DMS 273 (cell line): ENCODE measurements at regions not wholly inside any gene's neighbourhood (a gene's known extent, or its start where the extent isn't known, plus 50 kb on each side); places are given as distances from the start of the nearest gene placed in this dataset.

Experiments used
- DNase-seq: peaks from one replicate; lab custom pipeline; 2025; ENCODE audit not compliant: unreplicated experiment; lab: John Stamatoyannopoulos, UW

DNA sequence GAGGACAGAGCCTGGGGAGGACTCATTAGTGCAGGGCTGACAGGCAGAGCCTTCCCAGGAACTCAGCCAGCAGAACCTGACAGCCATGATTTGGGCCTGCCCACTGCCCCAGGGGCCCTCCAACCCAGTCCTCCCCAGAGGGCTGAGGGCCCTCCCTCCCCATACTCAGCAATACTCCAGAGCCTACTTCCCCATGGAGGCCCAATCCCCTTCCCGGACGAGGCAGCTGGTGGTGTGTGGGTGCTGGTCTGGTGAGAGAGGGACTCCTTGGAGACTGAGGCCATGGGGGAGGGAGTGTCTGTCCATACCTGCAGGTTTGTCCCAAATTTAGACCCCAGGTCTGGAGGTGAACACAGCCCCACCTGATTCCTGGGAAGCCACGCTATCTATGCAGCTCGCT lies 120.9 kb upstream of the MLN start:
- no peak for DNase-seq

- peak; percentile 69 for DNase-seq
These were observed 120.2 kb upstream of the MLN start for GRCh38 chr6:33923857-33924514.

- no peak for DNase-seq
These were observed 117.9 kb upstream of the MLN start for GRCh38 chr6:33921745-33922144.

- DNase-seq: no peak
These were observed 114.4 kb upstream of the MLN start for GRCh38 chr6:33918175-33918695.

DNA sequence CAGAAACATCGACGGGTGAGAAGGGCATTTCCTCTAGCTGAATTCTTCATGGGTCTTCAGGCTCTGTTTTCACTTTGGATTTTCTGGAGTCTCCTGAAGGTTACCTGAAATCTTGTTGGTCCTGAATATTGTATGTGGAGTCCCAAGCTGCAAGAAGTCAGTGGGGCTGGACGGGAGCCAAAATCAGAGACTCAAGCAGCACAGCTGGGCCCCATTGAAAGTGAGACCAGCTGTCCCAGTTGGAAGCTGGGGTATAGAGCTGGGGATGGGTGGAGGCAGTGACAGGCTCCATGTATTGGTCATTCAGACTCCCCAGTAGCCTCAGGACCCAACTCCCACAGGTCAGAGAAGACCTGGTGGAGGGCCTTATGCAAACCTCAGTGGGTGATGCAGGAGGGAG lies 111.3 kb upstream of the MLN start:
- peak; percentile 90 for DNase-seq

DNA sequence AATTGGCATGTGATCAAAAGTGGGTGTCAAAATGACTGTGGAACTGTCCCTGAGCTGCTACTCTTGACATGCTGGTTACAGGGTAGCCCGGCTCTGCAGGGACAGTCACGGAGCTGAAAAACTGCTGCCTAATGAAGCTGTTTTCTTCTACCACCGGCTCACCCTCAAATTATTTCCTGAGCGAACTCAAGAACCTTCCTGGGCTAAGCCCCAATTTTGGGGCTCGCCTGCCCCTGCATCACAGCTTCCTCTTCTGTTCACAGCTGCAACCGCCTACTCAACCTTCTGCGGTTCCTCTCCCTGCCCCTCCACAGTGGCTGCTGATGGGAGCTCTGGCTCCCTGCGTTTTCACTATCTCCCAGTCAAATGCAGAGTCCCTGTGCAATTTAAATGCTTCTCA lies 110.8 kb upstream of the MLN start:
- DNase-seq: no peak

GRCh38 chr6:33912195-33912594 lies 108.4 kb upstream of the MLN start:
- DNase-seq: no peak

DNA sequence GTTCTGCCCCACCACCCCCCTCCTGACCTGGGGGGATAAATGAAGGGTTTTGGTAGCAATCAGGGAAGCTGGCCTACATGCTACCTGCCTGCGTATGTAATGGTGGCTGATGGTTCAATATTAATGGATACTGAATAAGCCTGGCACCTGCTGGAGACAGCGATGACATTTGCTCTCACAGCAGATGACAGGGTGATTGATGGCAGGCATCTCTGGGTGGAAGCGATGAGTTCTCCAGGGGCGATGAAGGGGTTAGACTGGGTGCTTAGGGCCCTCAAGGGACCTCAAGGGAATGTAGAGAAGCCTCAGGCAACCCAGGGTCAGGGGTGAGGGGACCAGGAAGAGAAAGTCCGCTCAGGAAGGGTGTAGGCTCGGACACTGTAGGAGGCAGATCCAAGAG lies 107.7 kb upstream of the MLN start:
- DNase-seq: no peak

GRCh38 chr6:33910594-33910993 lies 106.8 kb upstream of the MLN start:
- no peak for DNase-seq

- DNase-seq: no peak
These were observed 105.9 kb upstream of the MLN start for GRCh38 chr6:33909737-33910136.

DNA sequence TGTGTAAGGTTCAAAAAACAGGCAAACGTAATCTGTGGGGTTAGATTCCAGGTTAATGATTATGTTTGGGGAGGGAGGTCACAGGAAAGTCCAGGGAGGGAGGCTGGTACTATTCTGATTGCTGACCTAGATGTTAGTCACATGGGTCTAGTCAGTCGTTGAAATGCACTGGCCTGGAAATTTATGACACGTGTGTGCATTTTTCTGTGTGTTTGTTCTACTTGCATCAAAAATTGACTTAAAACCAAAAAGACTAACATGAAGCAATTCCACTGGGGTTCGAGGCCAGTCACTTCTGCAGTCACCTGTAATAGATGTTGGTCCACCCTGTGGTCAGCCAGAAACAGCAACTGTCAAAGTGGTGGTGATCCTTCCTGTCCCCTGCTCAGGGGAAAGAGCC lies 104.2 kb upstream of the MLN start:
- DNase-seq: no peak

DNA sequence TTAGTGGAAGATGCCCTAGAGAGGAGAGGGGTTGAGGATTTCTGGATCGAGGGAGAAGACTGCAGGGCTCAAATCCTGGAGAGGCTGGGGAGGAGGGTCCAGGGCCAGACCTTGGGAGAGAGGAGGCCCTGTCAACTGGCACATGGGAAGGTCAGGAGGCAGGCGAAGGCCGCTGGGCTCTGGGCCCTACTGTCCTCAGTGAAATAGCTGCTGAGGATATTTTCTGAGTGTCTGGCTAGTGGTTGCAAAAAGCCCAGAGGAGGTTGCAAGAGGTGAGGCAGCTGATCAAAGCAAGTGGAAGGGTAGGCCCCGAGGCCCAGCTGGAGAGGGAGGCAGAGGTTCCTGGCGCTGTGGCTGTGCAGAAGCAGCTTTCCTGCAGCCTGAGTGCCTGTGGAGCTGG lies 103.4 kb upstream of the MLN start:
- peak; percentile 17 for DNase-seq

- peak; percentile 58 for DNase-seq
These were observed 102.6 kb upstream of the MLN start for GRCh38 chr6:33906439-33906838.

DNA sequence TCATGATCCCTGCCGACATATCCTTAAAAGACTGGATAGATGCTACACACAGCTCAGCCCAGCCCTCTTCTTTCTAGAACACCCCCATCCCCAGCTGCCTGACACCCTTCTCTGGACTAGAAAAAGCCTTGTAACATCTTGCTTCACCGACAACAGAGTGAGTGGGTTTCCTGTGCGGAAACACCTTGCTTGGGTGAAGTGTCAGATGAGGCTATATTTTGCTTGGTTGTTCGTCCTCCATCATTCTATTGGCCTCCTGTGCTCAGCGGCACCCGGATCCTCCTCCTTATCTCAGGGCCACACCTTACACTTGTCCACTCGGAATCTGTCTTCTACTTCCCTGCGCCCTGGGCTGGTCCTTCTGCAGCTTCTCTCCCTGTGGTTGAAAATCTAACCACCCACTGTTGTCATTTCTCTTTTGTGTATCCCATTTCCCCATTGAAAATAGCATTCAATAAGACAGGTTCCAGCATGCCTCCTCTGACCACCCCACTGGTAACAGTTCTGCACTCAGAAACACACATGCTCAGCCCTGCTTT lies 101.3 kb upstream of the MLN start:
- DNase-seq: no peak

DNA sequence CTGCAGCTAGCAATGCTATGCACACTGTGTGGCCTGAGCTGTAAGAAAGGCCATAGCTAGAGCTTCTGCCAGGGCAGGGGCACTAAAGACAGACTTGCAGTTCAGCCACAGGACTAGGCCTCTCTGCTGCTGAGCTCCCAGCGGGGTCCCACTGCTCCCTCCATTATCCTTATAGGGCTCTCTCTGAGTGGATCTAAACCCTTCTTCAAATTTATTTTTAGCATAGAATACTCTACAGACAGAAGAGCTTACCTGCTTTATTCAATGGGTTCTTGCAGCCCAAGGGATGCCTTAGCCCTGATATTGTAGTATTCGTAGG lies 100.9 kb upstream of the MLN start:
- DNase-seq: no peak

DNA sequence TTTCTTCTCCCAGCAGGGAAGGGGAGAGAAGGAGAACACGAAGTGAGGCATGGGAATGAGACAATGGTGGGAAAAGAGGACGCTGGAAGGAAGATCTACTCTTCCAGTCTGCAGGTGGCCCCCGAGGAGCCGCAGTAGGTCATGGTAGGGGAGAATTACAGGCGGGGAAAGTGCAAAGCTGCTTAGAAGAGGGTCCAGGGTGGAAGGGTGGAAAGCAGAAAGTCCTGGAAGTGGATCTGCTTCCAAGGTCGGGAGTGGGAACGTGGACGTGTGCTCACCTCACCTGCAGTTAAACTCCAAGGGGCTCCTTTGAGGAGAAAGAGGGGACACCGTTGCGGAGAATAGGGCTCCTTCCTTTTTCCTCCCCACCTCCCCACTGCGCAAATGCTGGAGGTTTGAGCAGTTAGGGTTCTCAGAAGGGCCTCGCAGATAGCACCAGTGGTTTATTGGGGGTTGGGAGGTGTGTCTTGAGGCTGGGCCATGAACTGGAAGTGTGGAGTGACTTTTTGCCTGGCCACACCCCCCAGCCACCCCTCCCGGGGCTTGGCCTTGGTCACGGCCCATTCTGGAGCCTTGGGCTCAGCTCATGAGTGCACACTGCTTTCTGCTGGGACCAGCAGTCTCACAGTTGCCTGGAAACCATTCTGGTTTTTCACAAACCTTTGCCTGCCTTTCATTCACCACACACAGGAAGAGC lies 100.4 kb upstream of the MLN start:
- no peak for DNase-seq

- DNase-seq: no peak
These were observed 99.8 kb upstream of the MLN start for GRCh38 chr6:33903579-33903978.

DNA sequence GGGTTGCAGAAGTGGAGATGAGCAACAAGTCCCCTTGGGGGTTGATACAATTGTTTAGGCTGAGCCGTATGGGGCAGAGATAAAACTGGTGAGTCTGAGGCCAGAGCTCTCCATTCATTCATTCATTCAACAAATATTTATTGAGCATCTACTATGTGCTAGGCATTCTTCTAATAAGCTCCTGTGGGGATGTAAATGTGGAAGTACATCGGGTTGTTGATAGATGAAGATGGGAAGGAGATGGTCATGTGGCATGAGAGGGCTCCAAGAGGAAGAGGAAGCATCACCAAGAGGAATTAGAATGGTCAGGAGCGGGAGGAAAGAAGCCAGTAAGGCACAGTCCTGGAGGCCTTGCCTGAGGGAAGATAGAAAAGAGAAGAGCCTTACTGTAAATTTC lies 98.7 kb upstream of the MLN start:
- DNase-seq: no peak

DNA sequence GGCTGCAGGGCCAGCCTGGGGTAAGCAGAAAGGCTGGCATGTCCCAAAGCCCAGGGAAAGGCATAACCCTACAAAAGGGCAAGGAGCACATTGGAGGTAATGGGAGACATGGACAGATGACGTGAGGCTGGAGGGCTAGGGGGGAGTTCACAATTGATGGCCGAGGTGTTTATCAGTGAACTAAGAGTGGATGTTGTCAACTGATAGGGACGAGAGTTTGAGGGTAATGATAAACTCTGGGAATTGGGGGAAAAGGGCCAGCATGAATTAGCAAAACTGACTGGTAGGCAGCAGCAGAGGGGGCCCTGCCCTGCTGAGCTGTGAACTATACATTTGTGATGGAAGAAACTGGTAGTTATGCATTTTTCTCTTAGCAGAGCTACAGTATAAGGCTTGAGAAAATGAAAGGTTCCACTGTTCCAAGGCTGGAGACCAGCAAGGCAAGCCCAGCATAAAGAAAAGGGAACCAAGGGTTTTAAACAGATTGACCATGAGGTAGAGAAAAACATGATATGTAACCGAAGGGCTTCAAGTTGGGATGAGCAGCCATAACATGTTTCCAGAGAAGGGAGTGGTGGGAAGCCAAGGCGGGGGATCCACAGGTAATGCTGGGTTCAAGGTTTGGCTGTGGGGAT lies 98.1 kb upstream of the MLN start:
- no peak for DNase-seq

- DNase-seq: no peak
These were observed 95.0 kb upstream of the MLN start for GRCh38 chr6:33898771-33899170.

DNA sequence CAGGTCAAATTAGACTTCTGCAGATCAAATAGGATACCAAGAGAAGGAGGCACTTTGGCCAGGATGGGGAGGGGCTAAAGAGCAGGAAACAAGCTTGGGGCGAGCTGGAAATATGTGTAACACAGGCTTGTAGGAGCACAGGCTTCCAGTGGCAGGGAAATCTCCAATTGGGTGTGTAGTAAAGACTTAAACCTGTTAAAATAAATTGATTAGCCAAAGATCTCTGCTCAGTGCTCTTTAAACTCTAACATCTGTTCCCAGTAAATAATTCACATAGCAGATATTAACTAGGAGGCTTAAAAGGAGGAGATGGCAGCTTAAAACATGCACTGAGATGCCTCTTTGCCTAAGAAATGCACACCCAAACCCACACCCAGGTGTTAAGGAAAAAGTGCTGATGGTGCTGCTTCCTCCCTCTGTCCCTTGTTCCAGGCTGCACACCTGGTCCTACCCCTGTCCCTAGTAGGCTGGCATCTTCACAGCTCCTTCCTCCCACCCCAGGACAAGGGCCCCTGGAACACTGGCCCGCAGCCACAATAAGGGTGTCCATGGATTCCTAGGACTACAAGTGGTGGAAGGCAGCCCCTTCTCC lies 93.5 kb upstream of the MLN start:
- DNase-seq: no peak
